Mucosa of descending colon (tissue), 3 donors: ENCODE measurements at regions not wholly inside any gene's neighbourhood (a gene's known extent, or its start where the extent isn't known, plus 50 kb on each side); places are given as distances from the start of the nearest gene placed in this dataset.

Source experiments
- ATAC-seq: fragments of 200-7000 bp; cut with Tn5 transposase; one replicate; pipeline ENCODE4 v1.9.1; 2020; ENCODE audit warnings: mild to moderate bottlenecking, moderate library complexity
- DNase-seq, 3 donors: peaks; one replicate each; pipeline ENCODE4 v3.0.0-alpha.2; 2020
- H3K36me3 ChIP-seq: fragments of 200-600 bp; one replicate; pipeline ENCODE4 v1.8.0; 2021; ENCODE audit warnings: low read depth, mild to moderate bottlenecking
- H3K4me1 ChIP-seq: fragments of 200-600 bp; one replicate; pipeline ENCODE4 v1.8.0; 2021; ENCODE audit warnings: low read depth, mild to moderate bottlenecking
- H3K4me3 ChIP-seq: fragments of 200-600 bp; one replicate; pipeline ENCODE4 v1.8.0; 2021; ENCODE audit warnings: mild to moderate bottlenecking
- H3K9me3 ChIP-seq: fragments of 200-600 bp; one replicate; pipeline ENCODE4 v1.8.0; 2021; ENCODE audit warnings: mild to moderate bottlenecking
- CTCF ChIP-seq: fragments of 200-600 bp; IDR thresholded peaks from one replicate; pipeline ENCODE4 v1.8.0; 2022; ENCODE audit warnings: antibody characterized with exemption, mild to moderate bottlenecking
- intact Hi-C, 2 donors: fragments of 100-400 bp; cut with DNase I in 1 of 2; cut with micrococcal nuclease in 1 of 2; formaldehyde crosslinking; loops; one replicate each; pipeline versions ENCODE4 v1.11.0 to v1.11.1; 2022; cut with DNase I, micrococcal nuclease
- donor health status: DM: no; HTN: no; CAD: no; lungs with moderate emphysema.
- donor health status: DM: no; HTN: no; CAD: no.
- donor health status: DM: no; HTN: yes; CAD: no.

- H3K9me3 ChIP-seq, result no peaks in the 10 kb centered on the region
- TF ChIP-seq CTCF, result no peak
- no peaks in the 10 kb centered on the region for H3K4me1 ChIP-seq
- intact Hi-C loops, result no loop called here
- ATAC-seq, result no peak
- no peak overlapping the region for H3K4me3 ChIP-seq
- DNase-seq, result no peak
- H3K36me3 ChIP-seq, result no peaks in the 10 kb centered on the region
Measured at GRCh38 chr14:25521616-25522015, 471.7 kb upstream of the STXBP6 start.

- TF ChIP-seq CTCF, result no peak
- H3K36me3 ChIP-seq, result no peaks in the 10 kb centered on the region
- intact Hi-C loops, result no loop called here
- H3K4me1 ChIP-seq, result no peaks in the 10 kb centered on the region
- no peak overlapping the region for H3K4me3 ChIP-seq
- DNase-seq, result no peak
- no peak for ATAC-seq
- no peaks in the 10 kb centered on the region for H3K9me3 ChIP-seq
Measured at GRCh38 chr14:25520821-25521220, 470.9 kb upstream of the STXBP6 start.

- Histone ChIP-seq H3K4me1 (no peaks in the 10 kb centered on the region), H3K9me3 (no peaks in the 10 kb centered on the region), H3K36me3 (no peaks in the 10 kb centered on the region), H3K4me3 (no peak overlapping the region)
- no peak for DNase-seq
- no peak for ATAC-seq
- TF ChIP-seq CTCF, result no peak
- intact Hi-C loops, result no loop called here
Measured at GRCh38 chr14:25518364-25518763, 468.4 kb upstream of the STXBP6 start.

- Histone ChIP-seq H3K9me3 (no peaks in the 10 kb centered on the region), H3K4me3 (no peak overlapping the region), H3K36me3 (no peaks in the 10 kb centered on the region), H3K4me1 (no peaks in the 10 kb centered on the region)
- no peak for TF ChIP-seq CTCF
- ATAC-seq, result no peak
- intact Hi-C loops, result no loop called here
- DNase-seq, result peak in 1 of 3 donors; percentile 19
Measured at GRCh38 chr14:25516838-25517237, 466.9 kb upstream of the STXBP6 start.

GRCh38 chr14:25508845-25509244 lies 458.9 kb upstream of the STXBP6 start:
- Histone ChIP-seq H3K36me3 (no peaks in the 10 kb centered on the region), H3K4me3 (no peak overlapping the region), H3K4me1 (no peaks in the 10 kb centered on the region), H3K9me3 (no peaks in the 10 kb centered on the region)
- no peak for TF ChIP-seq CTCF
- DNase-seq, result no peak
- intact Hi-C loops, result no loop called here
- ATAC-seq, result no peak

GRCh38 chr14:25501749-25502148 lies 451.8 kb upstream of the STXBP6 start:
- DNase-seq (no peak), ATAC-seq (no peak)
- no peaks in the 10 kb centered on the region for H3K36me3 ChIP-seq
- no peak overlapping the region for H3K4me3 ChIP-seq
- no peaks in the 10 kb centered on the region for H3K9me3 ChIP-seq
- no peak for TF ChIP-seq CTCF
- intact Hi-C loops, result no loop called here
- no peaks in the 10 kb centered on the region for H3K4me1 ChIP-seq
